ENCODE measurements at regions not wholly inside any gene's neighbourhood (a gene's known extent, or its start where the extent isn't known, plus 50 kb on each side); places are given as distances from the start of the nearest gene placed in this dataset.

GRCh38 chr6:43933148-43933885 is 163.3 kb downstream of the VEGFA start:
- Histone ChIP-seq H3K9ac (ENCODE audit: insufficient read depth in 1 of 2, low read depth in 2 of 2, low read length in 2 of 2) (peak overlapping the region; percentile 16 to 73), H2AFZ (ENCODE audit: low read depth, low read length) (peak overlapping the region; percentile 66), H3K9me1 (ENCODE audit: control insufficient read depth, insufficient read depth, low read length) (no peaks in the 10 kb centered on the region), H3K9me3 (replicated peaks; ENCODE audit: control insufficient read depth, insufficient read depth, low read depth, low read length) (no peaks in the 10 kb centered on the region), H3K4me1 (replicated peaks in 1 of 2; ENCODE audit: control insufficient read depth in 2 of 2, insufficient read depth in 2 of 2, low read length in 2 of 2) (peaks cover 40 to 41% of the 10 kb centered on the region in 2 experiments), H3K4me2 (ENCODE audit: insufficient read depth, low read length) (no peak overlapping the region), H3K4me3 (no peak overlapping the region), H3K79me2 (ENCODE audit: control insufficient read depth, insufficient read depth, low read length) (no peaks in the 10 kb centered on the region), H4K20me1 (replicated peaks; ENCODE audit: control insufficient read depth, insufficient read depth, low read length) (no peaks in the 10 kb centered on the region), H3K36me3 (ENCODE audit: control insufficient read depth, insufficient read depth, low read length) (no peaks in the 10 kb centered on the region), H3K27ac (ENCODE audit: extremely low read depth, low read depth, low read length) (peak overlapping the region; percentile 41; the same call in 1 of the 3 replicates), H3K27me3 (ENCODE audit: control insufficient read depth in 2 of 2, insufficient read depth in 2 of 2, low read length in 2 of 2) (no peaks in the 10 kb centered on the region)
- no peak for ATAC-seq
- ChIA-PET POLR2A (interaction anchor here (0.5 to 6.1 kb wide), 5 partner anchors 7 to 314 kb away, joined by 3 to 47 read pairs (median 3); no protein-coding TSS in a partner anchor), CTCF (ENCODE audit: low intra/inter-chr PET ratio) (no interaction called here)
- intact Hi-C loops (cut with micrococcal nuclease): no loop called here
- in situ Hi-C loops (cut with MboI): no loop called here
- BruUV-seq (replicated peaks): no TSS peak
- no peak for FAIRE-seq
- DNase-seq (ENCODE audit: extremely low read depth in 1 of 4, low spot score in 3 of 4): no peak
- WGBS (ENCODE audit: insufficient coverage, low coverage, missing lambda C conversion rate): 85% methylated on average over 19 of the region's 19 CpGs
- TF ChIP-seq ZNF24 (IDR thresholded peaks at IDR 0.05): no peak
- 0 out of 4 replicates have a peak, but pooled peaks of 1 of the 2 experiments have one; percentile 41 for TF ChIP-seq MAZ (CRISPR knock-in tag; conservative IDR thresholded peaks at IDR 0.05 in 1 of 2, IDR thresholded peaks at IDR 0.05 in 1 of 2)
- TF ChIP-seq, protein P1, sequence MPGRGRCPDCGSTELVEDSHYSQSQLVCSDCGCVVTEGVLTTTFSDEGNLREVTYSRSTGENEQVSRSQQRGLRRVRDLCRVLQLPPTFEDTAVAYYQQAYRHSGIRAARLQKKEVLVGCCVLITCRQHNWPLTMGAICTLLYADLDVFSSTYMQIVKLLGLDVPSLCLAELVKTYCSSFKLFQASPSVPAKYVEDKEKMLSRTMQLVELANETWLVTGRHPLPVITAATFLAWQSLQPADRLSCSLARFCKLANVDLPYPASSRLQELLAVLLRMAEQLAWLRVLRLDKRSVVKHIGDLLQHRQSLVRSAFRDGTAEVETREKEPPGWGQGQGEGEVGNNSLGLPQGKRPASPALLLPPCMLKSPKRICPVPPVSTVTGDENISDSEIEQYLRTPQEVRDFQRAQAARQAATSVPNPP (IDR thresholded peaks at IDR 0.05; ENCODE audit: borderline replicate concordance, insufficient read depth, insufficient read length): no peak
- TF ChIP-seq KLF6 (CRISPR knock-in tag; IDR thresholded peaks at IDR 0.05; ENCODE audit: borderline replicate concordance): no peak
- TF ChIP-seq ZNF583 (CRISPR knock-in tag; IDR thresholded peaks at IDR 0.05): 0 out of 2 replicates have a peak, but pooled peaks have one; percentile 28
- no peak for TF ChIP-seq ZFP1 (CRISPR knock-in tag; IDR thresholded peaks at IDR 0.05)
- TF ChIP-seq MLLT1 (IDR thresholded peaks at IDR 0.05): peak in 1 of 2 experiments; percentile 69; a peak in 1 of 4 replicates
- no peak for TF ChIP-seq IFI16 (CRISPR knock-in tag; IDR thresholded peaks at IDR 0.05)
- TF ChIP-seq XRCC5 (IDR thresholded peaks at IDR 0.05; ENCODE audit: low read depth, low read length): no peak
- TF ChIP-seq, protein P2, sequence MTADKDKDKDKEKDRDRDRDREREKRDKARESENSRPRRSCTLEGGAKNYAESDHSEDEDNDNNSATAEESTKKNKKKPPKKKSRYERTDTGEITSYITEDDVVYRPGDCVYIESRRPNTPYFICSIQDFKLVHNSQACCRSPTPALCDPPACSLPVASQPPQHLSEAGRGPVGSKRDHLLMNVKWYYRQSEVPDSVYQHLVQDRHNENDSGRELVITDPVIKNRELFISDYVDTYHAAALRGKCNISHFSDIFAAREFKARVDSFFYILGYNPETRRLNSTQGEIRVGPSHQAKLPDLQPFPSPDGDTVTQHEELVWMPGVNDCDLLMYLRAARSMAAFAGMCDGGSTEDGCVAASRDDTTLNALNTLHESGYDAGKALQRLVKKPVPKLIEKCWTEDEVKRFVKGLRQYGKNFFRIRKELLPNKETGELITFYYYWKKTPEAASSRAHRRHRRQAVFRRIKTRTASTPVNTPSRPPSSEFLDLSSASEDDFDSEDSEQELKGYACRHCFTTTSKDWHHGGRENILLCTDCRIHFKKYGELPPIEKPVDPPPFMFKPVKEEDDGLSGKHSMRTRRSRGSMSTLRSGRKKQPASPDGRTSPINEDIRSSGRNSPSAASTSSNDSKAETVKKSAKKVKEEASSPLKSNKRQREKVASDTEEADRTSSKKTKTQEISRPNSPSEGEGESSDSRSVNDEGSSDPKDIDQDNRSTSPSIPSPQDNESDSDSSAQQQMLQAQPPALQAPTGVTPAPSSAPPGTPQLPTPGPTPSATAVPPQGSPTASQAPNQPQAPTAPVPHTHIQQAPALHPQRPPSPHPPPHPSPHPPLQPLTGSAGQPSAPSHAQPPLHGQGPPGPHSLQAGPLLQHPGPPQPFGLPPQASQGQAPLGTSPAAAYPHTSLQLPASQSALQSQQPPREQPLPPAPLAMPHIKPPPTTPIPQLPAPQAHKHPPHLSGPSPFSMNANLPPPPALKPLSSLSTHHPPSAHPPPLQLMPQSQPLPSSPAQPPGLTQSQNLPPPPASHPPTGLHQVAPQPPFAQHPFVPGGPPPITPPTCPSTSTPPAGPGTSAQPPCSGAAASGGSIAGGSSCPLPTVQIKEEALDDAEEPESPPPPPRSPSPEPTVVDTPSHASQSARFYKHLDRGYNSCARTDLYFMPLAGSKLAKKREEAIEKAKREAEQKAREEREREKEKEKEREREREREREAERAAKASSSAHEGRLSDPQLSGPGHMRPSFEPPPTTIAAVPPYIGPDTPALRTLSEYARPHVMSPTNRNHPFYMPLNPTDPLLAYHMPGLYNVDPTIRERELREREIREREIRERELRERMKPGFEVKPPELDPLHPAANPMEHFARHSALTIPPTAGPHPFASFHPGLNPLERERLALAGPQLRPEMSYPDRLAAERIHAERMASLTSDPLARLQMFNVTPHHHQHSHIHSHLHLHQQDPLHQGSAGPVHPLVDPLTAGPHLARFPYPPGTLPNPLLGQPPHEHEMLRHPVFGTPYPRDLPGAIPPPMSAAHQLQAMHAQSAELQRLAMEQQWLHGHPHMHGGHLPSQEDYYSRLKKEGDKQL (CRISPR knock-in tag; IDR thresholded peaks at IDR 0.05; ENCODE audit: borderline replicate concordance): no peak
- no peak for TF ChIP-seq HEY1 (CRISPR knock-in tag; IDR thresholded peaks at IDR 0.05; ENCODE audit: borderline replicate concordance)

Measured in K562 (cell line).